Stimulated activated CD8-positive, alpha-beta memory T cell treated with anti-CD3 and anti-CD28 coated beads, Interleukin-12 subunit alpha, Interleukin-12 subunit beta, amount 100 ng/mL, for 24 hours (primary cell): ENCODE measurements at regions not wholly inside any gene's neighbourhood (a gene's known extent, or its start where the extent isn't known, plus 50 kb on each side); places are given as distances from the start of the nearest gene placed in this dataset.
A peak's percentile ranks its signal among the peaks of the same experiment; 100 is the strongest.

Experiments used
- DNase-seq: peaks from one replicate; pipeline ENCODE4 v3.0.0-alpha.2; 2020; ENCODE audit errors: extremely low read depth

DNA sequence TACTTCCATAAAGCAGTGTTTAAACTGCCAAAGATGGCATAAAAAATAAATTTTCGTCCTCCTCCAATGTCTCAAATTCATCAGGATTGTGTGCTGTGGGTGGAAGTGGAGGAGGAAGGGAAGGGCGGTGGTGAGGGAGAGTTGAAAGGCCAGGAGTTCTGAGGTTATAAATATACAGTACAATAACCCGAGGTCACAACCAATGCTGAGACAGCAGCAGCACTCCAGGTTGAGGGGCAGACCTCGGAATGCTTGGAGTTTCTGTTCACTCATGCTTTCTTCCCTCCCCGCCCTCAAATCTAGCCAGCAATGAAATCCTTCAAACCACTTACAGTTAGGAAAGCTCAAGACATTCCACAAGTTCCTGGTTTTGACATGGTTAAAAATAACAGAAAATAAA lies 134.0 kb upstream of the SMAD1 start:
- no peak for DNase-seq

DNA sequence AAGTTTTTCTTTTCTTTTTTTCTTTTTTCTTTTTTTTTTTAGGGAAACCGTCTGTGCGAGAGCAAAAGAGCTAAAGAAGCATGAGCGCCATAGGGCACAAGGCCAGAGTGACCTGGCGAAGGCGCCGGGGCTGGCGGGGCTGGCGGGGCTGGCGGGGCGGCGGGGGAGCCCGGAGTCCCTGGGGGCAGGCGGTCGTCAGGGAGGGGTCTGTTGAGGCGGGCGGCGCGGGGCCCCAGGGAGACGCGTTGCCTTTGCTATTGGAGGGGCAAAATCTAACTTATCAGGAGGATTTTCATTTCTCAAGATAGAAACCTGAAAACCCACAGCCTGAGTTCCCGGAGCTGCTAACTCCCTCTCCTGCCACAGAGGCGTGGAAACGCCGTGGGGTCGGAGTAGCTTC lies 135.6 kb upstream of the SMAD1 start:
- DNase-seq, result no peak

DNA sequence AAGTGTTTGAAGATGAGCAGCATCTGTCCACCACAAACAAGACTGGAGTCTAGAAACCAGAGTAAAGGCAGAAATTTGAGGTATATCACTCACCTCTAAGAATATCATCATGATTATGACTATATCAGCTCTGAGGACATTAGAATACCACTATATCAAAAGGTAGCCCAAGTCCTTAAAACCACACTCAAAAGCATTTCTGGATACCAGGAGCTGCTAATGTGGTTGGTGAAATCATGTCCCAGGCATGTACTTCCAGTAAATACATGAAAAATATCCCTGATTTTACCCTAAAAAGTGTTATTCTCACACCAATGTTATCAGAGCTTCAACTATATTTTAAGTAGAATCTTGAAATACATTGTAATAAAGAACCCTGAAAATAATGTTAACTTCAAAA lies 136.3 kb upstream of the SMAD1 start:
- DNase-seq, result no peak

DNA sequence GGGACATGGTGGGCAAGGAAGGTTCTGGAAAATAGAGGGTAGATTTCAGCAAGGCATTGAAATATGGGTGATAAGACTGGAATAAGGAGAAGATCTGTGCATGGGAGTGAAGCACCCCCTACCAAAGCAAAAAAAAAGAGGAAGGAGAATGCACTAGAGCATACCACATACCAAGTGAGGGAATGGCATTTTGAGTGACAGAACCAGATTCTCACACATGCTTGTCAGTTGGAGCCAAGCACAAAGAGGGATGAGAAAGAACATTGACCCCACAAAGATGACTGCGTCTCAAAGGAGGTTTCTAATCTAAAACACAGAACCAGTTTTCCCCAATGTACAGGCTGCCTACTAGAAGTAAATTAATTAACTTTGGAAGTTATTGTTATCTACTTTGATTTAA lies 140.3 kb upstream of the SMAD1 start:
- DNase-seq, result no peak

DNA sequence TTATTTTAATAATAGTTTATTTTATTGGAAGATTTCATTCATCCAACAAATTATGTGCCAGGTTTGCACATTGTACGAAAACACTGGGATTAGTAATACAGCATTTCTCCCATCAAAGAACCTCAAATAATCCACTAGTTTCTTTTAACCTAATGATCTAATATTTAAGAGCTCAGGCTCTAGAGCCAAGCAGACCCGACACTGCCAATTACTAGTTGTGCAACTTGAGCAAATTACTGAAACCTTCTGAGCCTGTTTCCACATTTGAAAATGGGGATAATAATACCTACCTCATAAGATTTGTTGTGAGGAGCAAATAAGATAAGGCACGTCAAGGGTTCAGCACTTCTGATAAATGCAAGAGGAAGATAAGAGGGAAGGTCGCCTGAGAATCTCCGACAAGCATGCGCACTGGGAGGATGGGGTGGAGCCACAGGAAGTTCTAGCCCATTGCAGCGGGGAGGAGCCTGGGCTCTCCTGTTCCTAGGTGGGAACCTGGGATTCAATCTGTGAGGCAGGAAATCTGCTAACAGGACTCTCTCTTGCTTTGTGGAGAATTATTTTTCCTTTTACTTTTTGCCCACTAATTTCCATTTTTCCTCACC lies 141.5 kb upstream of the SMAD1 start:
- no peak for DNase-seq

DNA sequence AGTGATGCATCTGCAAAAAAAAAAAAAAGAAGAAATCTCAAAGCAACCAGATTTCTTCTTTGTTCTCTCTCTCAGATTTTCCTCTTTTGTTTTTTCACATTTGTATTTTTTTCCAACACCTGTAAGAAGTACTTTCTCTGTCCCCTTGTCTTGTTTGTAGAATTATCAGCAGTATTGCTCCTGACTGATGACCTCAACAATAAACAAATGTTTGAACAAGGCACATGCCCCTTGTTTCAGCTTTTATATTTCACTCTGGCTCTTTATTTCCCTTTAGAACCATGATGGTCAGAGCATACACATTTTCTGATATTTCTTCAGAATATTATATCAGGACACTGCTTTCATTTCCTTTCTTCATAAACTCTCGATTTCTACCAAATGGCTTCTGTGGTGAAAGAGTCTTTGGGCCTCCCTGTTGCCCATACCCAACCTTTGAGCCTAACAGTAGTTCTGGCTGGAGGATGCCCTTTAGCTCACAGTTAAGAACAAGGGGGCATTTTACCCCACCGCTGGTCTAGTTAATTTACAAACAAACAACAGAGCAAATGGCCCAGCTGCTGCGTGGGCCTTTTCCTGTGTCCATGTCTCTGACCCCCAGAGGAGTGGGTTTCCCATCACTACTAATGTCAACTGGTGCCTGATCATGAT lies 142.5 kb upstream of the SMAD1 start:
- DNase-seq, result no peak

DNA sequence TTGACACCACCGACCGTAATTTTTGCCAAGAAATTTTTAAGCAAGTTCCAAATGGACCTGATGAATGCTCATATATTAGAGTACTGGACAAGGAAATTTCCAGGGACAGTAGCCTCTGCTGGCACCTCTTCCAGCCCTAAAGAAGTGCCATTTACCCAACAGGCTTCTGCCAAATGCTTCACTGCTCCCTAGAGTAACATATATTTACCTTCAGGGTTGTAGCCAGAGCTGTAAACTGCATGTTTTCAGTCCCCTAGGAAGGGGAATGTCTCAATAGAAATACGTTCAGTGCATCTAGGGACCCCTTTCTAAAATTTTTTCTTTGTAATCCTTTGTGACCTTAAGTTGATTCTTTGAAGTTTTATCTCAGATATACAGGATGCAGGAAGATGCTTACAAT lies 143.1 kb upstream of the SMAD1 start:
- no peak for DNase-seq

DNA sequence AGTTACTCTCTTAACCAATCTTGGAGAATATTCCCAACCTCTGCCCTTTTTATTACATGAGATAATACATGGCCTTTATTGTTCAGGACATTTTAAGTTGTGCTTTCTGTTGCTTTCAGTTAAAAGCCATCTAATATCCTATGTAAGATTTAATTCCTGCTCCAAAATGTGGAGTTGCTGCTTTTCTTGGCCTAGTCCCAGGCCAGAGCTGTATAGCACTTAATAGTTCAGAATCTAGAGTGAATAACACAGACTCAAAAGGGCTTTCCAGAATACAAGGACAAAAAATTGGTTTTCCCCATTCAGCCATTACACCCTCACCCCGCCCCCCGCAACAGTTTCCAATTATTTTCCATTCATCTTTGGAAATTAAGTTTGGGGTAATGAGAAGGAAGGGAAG lies 144.3 kb upstream of the SMAD1 start:
- no peak for DNase-seq

DNA sequence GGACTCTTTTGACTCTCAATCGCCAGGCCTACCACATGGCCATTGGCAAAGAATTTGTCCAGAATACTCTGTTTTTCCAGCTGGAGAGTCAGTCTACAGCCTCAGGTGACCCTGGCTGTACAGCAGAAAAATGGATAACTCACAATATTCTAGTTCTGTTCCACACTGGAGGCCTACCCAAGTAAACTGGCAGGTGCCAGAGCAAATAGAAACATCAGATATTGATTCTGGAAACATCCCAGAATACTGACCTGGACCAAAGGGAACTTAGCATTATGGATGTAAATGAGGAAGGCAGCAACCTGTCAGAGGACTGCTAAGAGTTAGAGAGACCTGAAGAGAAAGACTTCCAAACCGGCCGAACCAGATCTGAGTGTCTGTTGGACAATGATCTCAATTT lies 147.9 kb upstream of the SMAD1 start:
- no peak for DNase-seq

DNA sequence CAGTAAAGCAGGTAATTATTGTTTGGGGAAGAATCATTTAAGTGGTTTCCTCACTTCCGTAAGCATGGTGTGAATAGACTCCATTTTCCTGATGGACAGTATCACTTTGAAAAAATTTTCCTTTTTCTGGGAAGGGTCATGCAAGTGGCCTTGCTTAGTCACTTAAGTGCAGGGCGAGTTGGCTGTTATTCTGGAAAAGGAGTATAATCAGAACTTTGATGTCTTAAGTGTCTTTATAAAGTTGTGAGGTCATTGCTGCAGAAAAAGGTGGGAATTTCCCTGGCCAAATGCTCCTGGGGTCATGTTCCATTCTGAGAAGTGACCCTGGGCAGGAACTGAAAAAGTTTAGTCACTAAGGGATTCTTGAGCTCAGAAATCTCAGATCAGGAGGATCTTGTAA lies 146.1 kb upstream of the OTUD4 start:
- DNase-seq, result no peak

DNA sequence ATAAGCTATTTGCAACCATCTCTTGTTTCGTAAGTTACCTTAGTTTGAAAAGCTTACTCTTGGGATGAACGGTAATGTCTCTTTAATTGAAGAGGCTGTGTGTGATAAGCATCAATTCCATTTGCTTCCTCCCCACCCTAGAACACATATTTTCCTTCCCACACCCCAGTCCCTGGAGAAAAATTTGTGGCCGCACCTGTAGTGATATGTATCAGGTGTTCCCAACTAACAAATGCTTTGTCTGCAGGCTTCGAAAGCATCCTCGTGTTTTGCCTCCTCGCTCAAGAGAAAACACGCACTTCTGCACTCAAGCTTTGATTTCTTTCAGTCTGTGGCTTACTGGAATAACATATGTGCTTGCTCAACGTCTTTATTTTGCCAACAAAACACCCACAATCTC lies 143.8 kb upstream of the OTUD4 start:
- DNase-seq, result no peak

DNA sequence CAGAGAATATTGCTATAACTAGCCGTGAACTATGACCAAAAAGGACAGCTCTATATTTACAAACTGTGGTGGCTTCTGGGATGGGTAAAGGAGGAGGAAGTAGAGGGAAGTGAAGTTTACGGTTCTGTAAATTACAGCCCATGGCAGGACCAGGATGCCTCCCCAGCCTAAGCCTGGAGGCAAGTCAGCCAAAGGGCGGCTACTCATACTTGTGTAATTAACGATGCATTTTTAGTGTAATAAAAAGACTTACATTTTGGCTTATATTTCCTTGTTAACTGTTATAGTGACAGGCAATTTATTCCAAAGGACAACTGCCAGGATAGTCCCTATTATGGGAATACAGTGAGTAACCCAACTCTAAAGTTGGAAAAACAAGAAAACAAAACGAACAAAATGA lies 139.9 kb upstream of the OTUD4 start:
- no peak for DNase-seq

DNA sequence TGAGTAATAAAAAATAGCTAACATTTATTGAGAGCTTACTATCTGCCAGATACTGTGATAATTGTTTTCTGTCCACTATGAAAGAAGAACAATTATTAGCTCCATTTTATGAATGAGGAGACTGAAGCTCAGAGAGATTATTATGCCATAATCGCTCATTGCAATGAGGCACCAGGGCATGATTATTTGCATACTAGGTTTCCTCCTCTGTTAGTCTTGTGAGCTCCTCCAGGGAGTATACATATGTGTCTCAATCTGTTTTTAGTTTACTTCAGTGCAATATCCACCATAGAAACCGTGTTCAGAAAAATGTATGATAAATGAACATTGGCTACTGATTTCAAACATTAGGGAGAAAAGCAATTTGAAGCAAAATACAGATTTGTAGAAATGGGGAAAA lies 139.4 kb upstream of the OTUD4 start:
- no peak for DNase-seq

DNA sequence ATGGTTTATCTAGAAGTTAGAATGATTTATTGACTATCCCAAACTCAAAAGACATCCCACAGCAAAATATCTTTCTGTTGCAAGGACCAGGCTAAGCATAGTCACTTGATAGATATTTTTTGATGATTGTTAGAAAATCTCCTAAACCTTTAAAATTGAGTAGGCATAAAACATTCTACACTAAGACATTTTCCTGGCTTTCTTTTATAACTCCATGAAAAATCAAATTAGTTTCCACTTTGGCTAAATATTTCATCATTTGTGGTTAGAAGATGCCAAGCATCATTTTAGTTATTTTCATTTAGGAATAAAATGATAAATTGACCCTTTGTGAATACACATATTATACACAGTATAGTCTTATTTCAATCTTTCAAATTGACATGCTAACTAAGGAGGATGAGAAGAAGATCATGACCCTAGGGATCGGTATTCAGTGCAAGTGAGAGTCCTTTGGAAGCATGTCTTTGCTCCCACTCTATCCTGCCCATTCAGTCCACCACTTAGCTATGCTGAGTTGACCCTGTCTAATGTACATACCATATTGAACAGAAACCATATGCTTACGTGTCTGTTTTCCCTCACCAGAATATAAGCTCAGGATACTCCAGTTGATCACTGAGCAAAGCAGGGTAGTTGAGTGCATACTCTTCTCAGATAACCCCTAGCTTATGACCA lies 136.6 kb upstream of the OTUD4 start:
- DNase-seq, result no peak

DNA sequence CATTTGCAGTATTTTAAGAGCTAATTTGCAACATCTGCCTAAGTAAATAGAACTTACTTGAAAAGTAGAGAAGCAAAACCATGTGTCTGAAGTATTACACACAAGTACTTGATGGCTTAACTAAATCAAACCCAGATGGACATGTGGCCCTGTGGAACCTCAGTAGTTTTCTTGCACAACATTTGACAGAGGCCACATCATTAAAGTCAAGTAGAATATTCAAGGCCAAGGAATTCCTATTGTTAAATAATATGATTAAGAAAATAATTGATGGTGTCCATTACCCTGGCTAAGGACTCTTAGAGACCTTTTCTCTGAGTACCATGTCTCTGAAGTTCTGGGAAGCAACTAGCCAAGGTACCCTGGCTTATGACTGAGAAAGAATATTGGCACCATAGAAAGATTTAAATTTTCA lies 135.4 kb upstream of the OTUD4 start:
- DNase-seq, result no peak

DNA sequence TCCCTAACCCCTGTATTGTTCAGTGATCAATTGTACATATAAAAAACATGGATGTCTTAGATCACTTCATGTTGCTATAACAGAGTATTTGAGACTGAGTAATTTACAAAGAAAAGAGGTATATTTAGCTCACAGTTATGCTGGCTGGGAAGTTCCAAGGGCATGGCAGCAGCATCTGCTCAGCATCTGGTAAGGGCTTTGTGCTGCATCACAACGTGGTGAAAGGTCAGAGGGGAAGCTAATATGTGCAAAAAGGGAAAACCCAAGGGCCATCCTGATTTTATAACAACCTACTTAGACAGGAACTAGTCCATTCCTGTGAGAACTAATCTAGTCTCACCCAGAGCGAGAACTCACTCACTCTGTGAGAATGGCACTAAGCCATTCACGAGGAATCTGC lies 128.2 kb upstream of the OTUD4 start:
- DNase-seq, result no peak

DNA sequence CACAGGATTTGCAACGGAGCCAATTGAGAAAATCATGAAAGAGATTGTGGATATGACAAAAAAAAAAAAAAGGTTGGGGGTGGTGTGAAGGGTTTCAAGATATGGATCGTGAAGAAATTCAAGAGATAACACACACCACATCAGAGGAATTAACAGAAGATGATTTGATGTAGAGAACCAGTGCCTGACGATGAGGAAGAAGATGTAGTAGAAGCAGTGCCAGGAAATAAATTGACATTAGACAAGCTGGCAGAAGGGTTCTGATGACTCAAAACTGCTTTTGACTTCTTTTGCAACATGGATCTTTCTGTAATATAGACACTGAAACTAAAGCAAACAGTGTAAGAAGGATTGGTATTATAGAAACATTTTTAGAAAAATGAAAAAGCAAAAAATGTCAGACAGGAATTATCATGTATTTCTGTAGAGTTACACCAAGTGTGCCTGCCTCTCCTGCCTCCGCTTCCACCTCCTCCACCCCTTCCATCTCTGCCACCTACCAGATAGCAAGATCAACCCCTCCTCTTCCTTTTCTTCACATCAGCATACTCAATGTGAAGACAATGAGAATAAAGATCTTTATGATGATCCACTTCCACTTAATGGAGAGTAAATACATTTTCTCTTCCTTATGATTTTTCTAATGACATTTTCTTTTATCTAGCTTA lies 127.5 kb upstream of the OTUD4 start:
- no peak for DNase-seq

DNA sequence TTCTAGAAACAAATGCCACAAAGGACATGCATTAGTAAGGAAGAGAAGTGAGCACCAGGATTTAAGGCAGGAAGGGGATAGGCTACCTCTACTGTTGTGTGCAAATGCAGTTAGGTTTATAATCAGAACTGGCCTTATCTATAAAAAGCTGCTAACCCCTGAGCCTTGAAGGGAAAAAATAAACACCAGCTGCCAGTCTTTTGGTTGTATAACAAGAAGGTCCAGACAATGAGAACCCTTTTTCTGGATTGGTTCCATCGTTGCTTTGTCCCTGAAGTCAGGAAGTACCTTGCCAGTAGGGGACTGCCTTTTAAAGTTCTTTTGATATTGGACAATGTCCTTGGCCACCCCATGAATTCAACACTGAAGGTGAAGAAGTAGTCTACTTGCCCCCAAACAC lies 126.7 kb upstream of the OTUD4 start:
- DNase-seq, result no peak

DNA sequence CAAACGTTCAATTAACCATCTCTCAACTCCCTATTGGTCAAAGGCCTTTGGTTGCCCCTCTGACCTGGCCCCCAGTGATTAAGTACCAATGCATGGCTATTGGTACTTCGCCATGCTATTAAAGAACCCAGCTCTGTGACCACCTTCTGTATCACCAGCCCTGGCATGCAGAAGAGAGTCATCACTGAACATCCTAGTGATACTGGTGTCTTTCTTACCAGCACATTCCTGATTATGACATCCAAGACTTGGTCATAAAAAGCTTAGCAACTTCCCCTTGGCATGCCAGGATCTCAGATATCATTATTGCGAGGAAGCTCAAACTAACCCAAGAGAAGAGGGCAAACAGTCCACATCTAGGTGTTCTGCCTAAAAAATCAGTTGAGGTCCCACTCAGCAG lies 122.3 kb upstream of the OTUD4 start:
- no peak for DNase-seq

DNA sequence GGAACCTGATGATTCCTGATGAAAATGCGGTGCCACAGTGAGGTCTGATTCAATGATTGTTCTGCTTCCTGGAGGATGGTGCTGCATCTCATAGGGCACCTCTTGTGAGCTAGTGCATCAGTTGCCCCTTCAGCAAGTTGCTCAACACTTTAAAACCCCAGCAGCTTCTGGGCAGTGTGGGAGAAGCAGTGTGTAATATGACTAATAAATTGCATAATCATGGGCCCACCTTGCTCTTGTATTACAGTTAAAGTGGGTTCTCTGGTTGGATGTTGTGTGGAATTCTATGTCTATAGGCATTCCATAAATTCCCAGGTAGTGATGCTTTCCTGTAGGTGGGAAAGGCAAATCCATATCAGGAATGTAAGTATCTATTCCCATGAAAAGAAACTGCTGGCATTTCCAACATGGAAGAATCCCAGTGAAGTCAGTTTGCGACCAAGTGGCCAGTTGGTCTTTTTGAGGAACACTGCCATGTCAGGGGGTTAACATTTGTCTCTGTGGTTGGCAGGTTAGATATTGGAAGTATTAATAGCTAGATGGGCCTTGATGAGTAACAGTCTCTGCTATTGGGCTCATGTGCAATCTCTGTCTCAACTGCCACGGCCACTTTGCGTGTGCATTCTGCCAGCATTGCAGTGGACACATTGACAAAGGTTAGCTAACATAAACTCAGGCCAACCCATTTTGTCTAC lies 121.1 kb upstream of the OTUD4 start:
- no peak for DNase-seq

DNA sequence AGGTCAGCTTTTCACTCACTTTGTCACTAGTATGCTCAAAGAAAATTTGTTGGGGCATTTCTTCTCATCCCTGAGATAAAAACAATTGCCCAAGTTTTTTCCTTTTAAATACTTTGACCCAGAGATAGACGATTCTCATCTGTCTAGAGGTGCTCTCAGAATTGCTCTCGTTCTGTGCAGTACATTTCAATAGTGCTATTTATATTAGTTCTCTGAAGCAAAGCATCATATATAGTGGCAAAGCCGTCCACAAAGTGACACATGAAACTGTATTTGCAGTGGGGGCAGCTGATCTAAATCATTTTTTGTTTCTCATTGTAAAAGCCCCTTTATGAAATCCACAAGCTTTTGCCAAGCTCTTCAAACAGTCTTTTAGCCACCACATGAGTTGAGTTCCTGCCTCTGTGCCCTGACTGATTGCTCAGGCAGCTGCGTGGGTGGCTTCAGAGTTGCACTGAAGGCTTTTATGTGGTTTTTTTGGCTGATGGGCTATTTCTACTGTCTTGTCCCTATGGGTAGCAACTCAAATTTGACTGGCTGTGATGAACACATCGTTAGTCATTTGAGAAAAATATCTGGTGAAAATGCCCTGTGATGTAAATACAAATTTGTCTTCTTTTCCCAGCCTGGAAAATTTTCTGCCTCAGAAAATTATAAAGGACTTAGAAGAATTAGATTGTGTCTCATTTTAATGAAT lies 119.1 kb upstream of the OTUD4 start:
- peak; percentile 58 for DNase-seq

DNA sequence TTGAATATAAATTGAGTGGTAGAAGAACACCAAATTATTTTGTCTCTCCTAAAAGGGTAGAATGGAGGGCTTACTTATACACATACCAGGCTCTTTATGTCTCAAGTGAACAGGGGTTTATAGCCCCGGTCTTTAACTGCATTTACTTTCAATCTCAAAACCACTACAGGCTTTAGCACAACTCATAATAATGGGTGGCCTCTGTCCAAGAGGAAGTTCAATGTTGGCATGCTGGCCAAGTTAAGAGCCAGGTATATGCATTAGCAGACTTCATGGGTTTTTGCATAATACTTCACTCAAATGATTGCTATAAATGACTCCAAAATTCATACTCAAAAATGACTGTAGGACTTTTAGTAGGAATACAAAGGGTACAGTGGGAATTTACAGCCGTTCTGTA lies 118.5 kb upstream of the OTUD4 start:
- no peak for DNase-seq
